Small intestine (tissue), 7 donors: ENCODE measurements at regions not wholly inside any gene's neighbourhood (a gene's known extent, or its start where the extent isn't known, plus 50 kb on each side); places are given as distances from the start of the nearest gene placed in this dataset.

Experiments used
- DNase-seq, 2 donors: peaks; one replicate each; pipeline versions ENCODE4 v3.0.0 to v3.0.0-alpha.2; 2013
- FAIRE-seq: peaks from 2 replicates; lab custom pipeline; 2012; peaks lifted over from hg19 to GRCh38; lab: Jason Lieb, UNC
- H3K27ac ChIP-seq, 3 donors: one replicate each; pipeline ENCODE4 v1.5.1; 2013; ENCODE audit warnings: low read length in 2 of 3, mild to moderate bottlenecking in 2 of 3, control low read depth in 1 of 3, inconsistent platforms in 1 of 3, low read depth in 1 of 3, moderate library complexity in 1 of 3
- H3K27me3 ChIP-seq, 3 donors: one replicate each; pipeline ENCODE4 v1.6.1; 2013; ENCODE audit warnings: low read length in 3 of 3, inconsistent platforms in 1 of 3; ENCODE audit not compliant: control insufficient read depth in 3 of 3, insufficient read depth in 3 of 3
- H3K36me3 ChIP-seq, 3 donors: one replicate each; pipeline ENCODE4 v1.6.1; 2013; ENCODE audit warnings: low read length in 3 of 3, inconsistent platforms in 1 of 3, low read depth in 1 of 3, mild to moderate bottlenecking in 1 of 3, moderate library complexity in 1 of 3; ENCODE audit not compliant: control insufficient read depth in 3 of 3, insufficient read depth in 2 of 3
- H3K4me1 ChIP-seq, 3 donors: one replicate each; pipeline ENCODE4 v1.6.1; 2013; ENCODE audit warnings: low read length in 2 of 3, inconsistent platforms in 1 of 3, low read depth in 1 of 3, mild to moderate bottlenecking in 1 of 3, moderate library complexity in 1 of 3; ENCODE audit not compliant: control insufficient read depth in 3 of 3, insufficient read depth in 2 of 3
- H3K4me3 ChIP-seq, 3 donors: one replicate each; pipeline ENCODE4 v1.5.1; 2013; ENCODE audit warnings: low read length in 3 of 3, control low read depth in 1 of 3, inconsistent platforms in 1 of 3, low read depth in 1 of 3, mild to moderate bottlenecking in 1 of 3, moderate library complexity in 1 of 3
- H3K9me3 ChIP-seq, 2 donors: one replicate each; pipeline ENCODE4 v1.6.1; 2013; ENCODE audit warnings: low read depth in 1 of 2, low read length in 1 of 2; ENCODE audit not compliant: control insufficient read depth in 2 of 2, insufficient read depth in 1 of 2
- WGBS, 3 donors: extraction: QIAGEN DNeasy Blood & Tissue Kit; methylation state at CpG; one replicate each; pipeline ENCODE4 v1.1.7; 2013; 5-methylcytosine and 5-hydroxymethylcytosine counted together
- donor health status: healthy with polysubstance abuse.
- donor health status: control.
- donor health status: control.
- donor health status: Bipolar disorder and iron deficiency.
- donor health status: healthy.

DNA sequence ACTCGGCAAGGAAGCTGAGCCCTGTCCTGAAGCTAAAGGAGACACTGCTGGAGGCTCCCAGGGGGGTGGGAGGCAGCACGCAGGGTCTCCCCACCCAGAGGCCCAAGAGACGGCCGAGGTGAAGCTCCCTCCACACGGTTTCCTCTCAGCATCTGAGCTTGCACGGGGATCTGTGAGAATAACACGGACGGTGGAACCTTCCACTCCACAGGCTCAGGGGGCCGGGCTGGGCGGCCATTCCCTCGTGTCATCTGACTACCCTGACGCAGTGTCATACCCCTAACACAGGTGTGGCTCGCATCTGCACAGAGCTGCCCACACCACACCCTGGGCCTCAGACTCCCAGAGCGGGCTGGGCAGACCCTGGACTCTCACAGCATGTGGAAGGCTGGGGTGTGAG, 409.7 kb downstream of the SHANK2 start:
- DNase-seq (no peak), FAIRE-seq (no peak)
- WGBS, 3 donors: 88 to 98% (median 89%) methylated on average over 14 of the region's 14 CpGs
- H3K36me3 ChIP-seq: peaks cover 0 to 18% (median 0%) of the 10 kb centered on the region in 3 donors
- H3K27me3 ChIP-seq: no peaks in the 10 kb centered on the region
- peaks cover 0 to 15% of the 10 kb centered on the region in 2 donors for H3K9me3 ChIP-seq
- H3K4me1 ChIP-seq: no peaks in the 10 kb centered on the region
- H3K27ac ChIP-seq: no peak overlapping the region
- H3K4me3 ChIP-seq: no peak overlapping the region

DNA sequence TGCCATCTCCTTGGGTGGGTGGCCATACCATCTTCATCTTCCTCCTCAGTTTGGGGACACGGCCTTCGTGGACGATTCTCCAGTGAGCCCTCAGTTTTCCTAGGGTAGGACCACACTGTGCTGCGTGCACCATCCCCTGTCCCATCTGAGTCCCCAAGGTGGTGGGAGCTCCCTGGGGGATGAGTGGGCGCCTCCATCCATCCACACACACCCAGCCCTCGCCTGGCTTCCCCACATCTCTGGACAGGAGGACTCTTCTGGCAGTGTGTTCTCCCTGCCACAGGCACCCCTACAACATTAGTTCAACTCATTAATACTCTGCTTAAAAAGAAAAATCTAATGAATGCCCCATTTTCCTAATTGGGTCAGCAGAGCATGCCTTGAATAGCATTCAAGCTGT, 408.5 kb downstream of the SHANK2 start:
- H3K36me3 ChIP-seq: peaks cover 0 to 18% (median 0%) of the 10 kb centered on the region in 3 donors
- no peak overlapping the region for H3K27ac ChIP-seq
- no peak overlapping the region for H3K4me3 ChIP-seq
- WGBS, 3 donors: 91 to 99% (median 91%) methylated on average over 6 of the region's 6 CpGs
- H3K9me3 ChIP-seq: peaks cover 0 to 8% of the 10 kb centered on the region in 2 donors
- H3K27me3 ChIP-seq: no peaks in the 10 kb centered on the region
- H3K4me1 ChIP-seq: no peaks in the 10 kb centered on the region
- FAIRE-seq (no peak), DNase-seq (no peak)

DNA sequence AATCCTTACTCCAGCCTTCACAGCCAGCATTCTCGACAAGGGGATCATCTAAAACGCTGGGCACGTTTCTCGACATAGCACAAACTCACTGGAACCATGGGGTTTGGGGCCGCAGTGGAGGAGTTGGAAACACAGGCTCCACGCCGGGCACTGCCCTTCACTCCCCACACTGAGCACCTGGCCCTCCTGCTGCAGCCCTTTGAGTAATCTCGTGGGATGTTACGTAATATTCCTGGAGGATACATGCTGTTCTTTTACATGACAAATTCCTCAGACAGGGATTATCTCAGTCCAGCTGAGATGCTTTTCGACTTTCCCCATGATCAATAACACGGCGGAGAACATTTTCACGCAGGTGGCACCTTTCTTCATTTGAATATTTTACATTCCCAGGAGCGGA, 408.0 kb downstream of the SHANK2 start:
- DNase-seq (no peak), FAIRE-seq (no peak)
- no peaks in the 10 kb centered on the region for H3K27me3 ChIP-seq
- H3K4me1 ChIP-seq: no peaks in the 10 kb centered on the region
- peaks cover 0 to 15% (median 0%) of the 10 kb centered on the region in 3 donors for H3K36me3 ChIP-seq
- H3K9me3 ChIP-seq: peaks cover 0 to 4% of the 10 kb centered on the region in 2 donors
- no peak overlapping the region for H3K27ac ChIP-seq
- H3K4me3 ChIP-seq: no peak overlapping the region
- WGBS, 3 donors: 85 to 89% (median 88%) methylated on average over 14 of the region's 14 CpGs

DNA sequence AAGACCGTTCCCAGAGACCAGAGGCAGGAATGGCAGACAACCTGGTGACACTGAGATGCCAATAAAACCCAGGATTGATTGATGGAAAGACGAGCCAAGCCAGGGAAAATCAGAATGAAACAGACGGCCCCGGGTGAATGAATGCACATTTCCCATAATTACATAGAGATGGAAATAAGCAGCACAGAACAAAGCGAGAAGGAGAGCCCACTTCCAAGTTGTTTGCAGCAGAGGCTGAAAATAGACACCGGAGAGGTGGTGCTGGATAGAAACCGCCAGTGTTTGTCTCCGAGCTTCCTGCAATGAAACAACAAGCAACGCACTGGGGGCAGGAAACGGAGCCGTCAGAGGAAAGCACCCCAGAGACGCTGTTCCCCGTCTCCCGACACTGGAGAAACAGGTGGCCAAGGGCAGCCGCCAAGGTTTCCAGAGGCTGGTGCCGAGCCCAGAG, 406.8 kb downstream of the SHANK2 start:
- H3K27ac ChIP-seq: no peak overlapping the region
- peaks cover 0 to 14% (median 0%) of the 10 kb centered on the region in 3 donors for H3K36me3 ChIP-seq
- no peak overlapping the region for H3K4me3 ChIP-seq
- no peaks in the 10 kb centered on the region for H3K4me1 ChIP-seq
- H3K27me3 ChIP-seq: no peaks in the 10 kb centered on the region
- WGBS, 3 donors: 53 to 88% (median 73%) methylated on average over 16 of the region's 16 CpGs
- FAIRE-seq (no peak), DNase-seq (no peak)
- peaks cover 0 to 7% of the 10 kb centered on the region in 2 donors for H3K9me3 ChIP-seq

DNA sequence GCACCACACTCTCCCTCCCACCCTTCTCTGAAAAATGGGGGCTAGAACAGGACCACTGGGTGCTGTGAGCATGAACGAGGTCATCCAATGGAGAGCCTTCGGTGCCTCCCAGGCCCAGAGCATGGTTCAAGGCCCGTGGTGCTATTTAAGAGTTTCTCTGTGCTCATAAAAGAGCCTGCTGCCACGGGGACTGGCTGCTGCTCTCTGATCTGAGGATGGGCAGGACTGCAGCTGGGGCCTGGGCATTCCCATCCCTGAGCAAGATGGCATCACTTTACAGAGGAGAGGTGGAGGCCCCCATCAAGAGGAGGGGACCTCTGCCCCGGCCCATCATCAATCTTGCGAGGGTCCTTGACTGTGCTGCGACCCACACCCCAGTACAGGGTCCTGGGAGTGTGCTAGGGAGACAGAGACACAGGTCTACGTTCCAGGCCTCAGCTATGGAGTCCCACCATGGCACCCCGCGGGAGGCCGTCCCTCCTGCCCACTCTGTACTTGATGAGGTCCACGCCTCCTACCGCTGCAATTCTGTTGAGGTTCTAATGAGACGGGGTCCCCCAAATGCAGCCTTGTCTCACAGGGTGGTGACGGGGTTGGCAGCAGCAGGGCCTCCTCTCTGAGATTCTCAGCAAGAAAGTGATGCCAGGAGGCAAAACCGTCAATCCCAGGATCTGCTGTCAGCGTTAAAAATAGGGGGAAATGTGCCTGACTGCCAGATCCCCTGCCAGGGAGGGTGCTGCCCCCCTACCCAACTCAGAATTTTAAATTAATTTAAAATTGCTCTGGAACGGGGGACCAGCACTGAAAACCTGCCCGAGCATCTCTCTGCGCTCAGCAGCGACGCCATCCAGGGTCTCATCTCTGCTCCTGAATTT, 405.4 kb downstream of the SHANK2 start:
- Histone ChIP-seq H3K4me1 (no peaks in the 10 kb centered on the region), H3K27ac (no peak overlapping the region), H3K4me3 (no peak overlapping the region), H3K36me3 (peaks cover 0 to 11% (median 0%) of the 10 kb centered on the region in 3 donors), H3K27me3 (no peaks in the 10 kb centered on the region), H3K9me3 (peaks cover 0 to 11% of the 10 kb centered on the region in 2 donors)
- no peak for DNase-seq
- no peak for FAIRE-seq
- WGBS, 3 donors: 89 to 91% (median 90%) methylated on average over 22 of the region's 22 CpGs

DNA sequence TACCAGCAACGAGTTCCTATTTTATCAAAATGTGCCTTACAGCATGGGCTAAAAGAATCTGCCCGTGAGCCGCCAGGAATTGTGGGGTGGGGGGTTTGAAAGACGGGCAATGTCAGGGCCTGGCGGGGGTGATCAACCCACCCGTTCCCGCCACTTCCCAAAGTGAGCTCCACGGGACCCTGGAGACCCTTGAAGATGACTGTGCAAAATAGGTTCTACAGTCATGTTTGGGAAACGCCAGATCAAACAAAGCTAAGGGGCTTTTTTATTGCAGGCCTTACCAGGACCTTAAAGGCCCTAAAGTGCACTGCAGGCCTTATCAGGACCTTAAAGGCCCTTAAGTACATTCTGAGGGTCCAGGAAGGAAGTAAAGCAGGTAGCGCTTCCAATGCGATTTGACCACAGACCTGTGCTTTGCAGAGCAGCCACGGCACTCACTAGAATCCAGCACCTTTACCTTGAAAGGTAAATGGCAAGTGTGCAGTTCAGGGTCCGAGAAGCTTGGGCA, 404.1 kb downstream of the SHANK2 start:
- DNase-seq (no peak), FAIRE-seq (no peak)
- Histone ChIP-seq H3K4me3 (no peak overlapping the region), H3K27ac (no peak overlapping the region), H3K36me3 (peaks cover 0 to 13% (median 0%) of the 10 kb centered on the region in 3 donors), H3K4me1 (no peaks in the 10 kb centered on the region), H3K27me3 (no peaks in the 10 kb centered on the region), H3K9me3 (peaks cover 0 to 13% of the 10 kb centered on the region in 2 donors)
- 91 to 95% (median 92%) methylated on average over 13 of the region's 13 CpGs for WGBS, 3 donors

DNA sequence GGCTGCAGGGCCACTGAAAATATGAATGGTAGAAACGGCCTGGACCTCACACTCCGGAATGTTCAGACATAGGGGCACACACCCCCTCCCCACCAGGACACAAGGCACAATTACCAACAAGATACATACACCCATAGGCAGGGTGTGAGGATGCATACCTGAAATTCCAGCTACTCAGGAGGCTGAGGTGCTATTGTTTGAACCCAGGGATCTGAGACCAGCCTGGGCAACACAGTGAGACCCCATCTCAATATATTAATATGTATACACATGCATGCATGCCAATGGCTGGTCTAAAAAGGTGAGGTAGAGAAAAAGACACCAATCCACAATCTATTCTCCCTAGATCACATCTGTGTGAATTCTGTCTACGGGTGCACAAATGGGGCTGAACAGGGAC, 403.3 kb downstream of the SHANK2 start:
- 87 to 94% (median 87%) methylated on average over 3 of the region's 3 CpGs for WGBS, 3 donors
- Histone ChIP-seq H3K36me3 (peaks cover 0 to 9% (median 0%) of the 10 kb centered on the region in 3 donors), H3K27ac (no peak overlapping the region), H3K27me3 (no peaks in the 10 kb centered on the region), H3K4me3 (no peak overlapping the region), H3K9me3 (peaks cover 0 to 13% of the 10 kb centered on the region in 2 donors), H3K4me1 (no peaks in the 10 kb centered on the region)
- no peak for FAIRE-seq
- DNase-seq: no peak

DNA sequence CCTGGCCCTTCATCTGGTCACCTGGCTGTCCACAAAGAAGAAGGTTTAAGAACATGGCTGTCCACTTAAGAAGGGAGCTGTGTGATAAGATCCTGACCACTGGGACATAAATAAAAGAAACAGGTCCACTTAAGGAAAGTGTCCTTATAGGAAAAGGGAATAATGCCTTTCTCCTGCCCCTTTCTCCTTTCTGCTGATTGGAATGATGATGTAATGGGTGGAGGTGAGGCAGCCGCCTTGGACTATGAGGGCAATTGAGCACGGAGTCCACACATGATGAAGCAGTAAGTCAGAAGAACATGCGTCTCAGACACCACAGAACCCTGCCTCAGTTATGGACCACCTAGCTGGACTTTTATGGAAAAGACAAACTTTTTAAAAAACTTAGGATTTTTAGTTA, 401.1 kb downstream of the SHANK2 start:
- Histone ChIP-seq H3K4me1 (no peaks in the 10 kb centered on the region), H3K36me3 (peaks cover 0 to 9% (median 0%) of the 10 kb centered on the region in 3 donors), H3K27me3 (no peaks in the 10 kb centered on the region), H3K9me3 (peaks cover 0 to 13% of the 10 kb centered on the region in 2 donors), H3K4me3 (no peak overlapping the region), H3K27ac (no peak overlapping the region)
- FAIRE-seq (no peak), DNase-seq (no peak)
- WGBS, 3 donors: 94 to 95% (median 94%) methylated on average over 3 of the region's 3 CpGs
